Transverse colon (tissue), 4 donors: ENCODE measurements at regions not wholly inside any gene's neighbourhood (a gene's known extent, or its start where the extent isn't known, plus 50 kb on each side); places are given as distances from the start of the nearest gene placed in this dataset.

Source experiments
- DNase-seq: peaks from one replicate; pipeline ENCODE4 v3.0.0-alpha.2; 2019
- H3K27ac ChIP-seq, 4 donors: fragments of 200-600 bp; sonication (generic); 2 replicates each; pipeline ENCODE4 v1.5.1; 2016 to 2018; ENCODE audit warnings: inconsistent platforms in 4 of 4
- H3K27me3 ChIP-seq: fragments of 200-600 bp; sonication (generic); 2 replicates; pipeline ENCODE4 v1.5.1; 2017; ENCODE audit warnings: inconsistent platforms
- H3K36me3 ChIP-seq, 4 donors: fragments of 200-600 bp; sonication (generic); 2 replicates each; pipeline ENCODE4 v1.5.1; 2017 to 2019; ENCODE audit warnings: inconsistent platforms in 4 of 4
- H3K4me1 ChIP-seq, 4 donors: fragments of 200-600 bp; sonication (generic); 2 replicates each; pipeline ENCODE4 v1.5.1; 2017 to 2020; ENCODE audit warnings: inconsistent platforms in 4 of 4
- H3K4me3 ChIP-seq, 4 donors: fragments of 200-600 bp; sonication (generic); 1 replicate in 1 of 4; 2 replicates in 3 of 4; pipeline versions ENCODE4 v1.5.1 to v1.6.1; 2017 to 2019; ENCODE audit warnings: inconsistent platforms in 4 of 4
- H3K9me3 ChIP-seq, 2 donors: fragments of 200-600 bp; sonication (generic); 2 replicates each; pipeline ENCODE4 v1.5.1; 2017 to 2019; ENCODE audit warnings: inconsistent platforms in 2 of 2
- CTCF ChIP-seq, 5 experiments: fragments of 200-600 bp in 3 of 5; fragments of 450-650 bp in 2 of 5; sonication (generic) in 3 of 5; IDR thresholded peaks; 1 replicate in 2 of 5; 2 replicates in 3 of 5; pipeline ENCODE4 v1.5.1; 2016 to 2017; ENCODE audit warnings: antibody characterized with exemption in 5 of 5, inconsistent platforms in 3 of 5, mild to moderate bottlenecking in 2 of 5, moderate library complexity in 1 of 5
- EP300 ChIP-seq: sonication (generic); formaldehyde crosslinking; IDR thresholded peaks from one replicate; pipeline ENCODE4 v1.6.1; 2017; ENCODE audit warnings: antibody characterized with exemption, low read depth
- POLR2A ChIP-seq: fragments of 450-650 bp; IDR thresholded peaks from one replicate; pipeline ENCODE4 v1.6.1; 2016; ENCODE audit warnings: antibody characterized with exemption, mild to moderate bottlenecking, moderate library complexity
- POLR2AphosphoS5 ChIP-seq, 3 donors: sonication (generic); formaldehyde crosslinking; IDR thresholded peaks; one replicate each; pipeline ENCODE4 v1.6.1; 2016; ENCODE audit warnings: antibody characterized with exemption in 3 of 3
- WGBS, 2 donors: methylation state at CpG; one replicate each; pipeline ENCODE4 v1.1.5; 2018; ENCODE audit warnings: low coverage in 1 of 2; 5-methylcytosine and 5-hydroxymethylcytosine counted together
- in situ Hi-C, 4 donors: fragments of 200-750 bp; cut with MboI; loops; one replicate each; pipeline versions ENCODE4 v1.15.0 to v1.15.1; 2017; ENCODE audit warnings: low sequenced_read_pairs in 3 of 4, low pct_ligation_motif_present in 1 of 4, low pct_unique_long_range_greater_than_20kb in 1 of 4
- intact Hi-C: fragments of 100-400 bp; cut with DNase I; formaldehyde crosslinking; loops from one replicate; pipeline ENCODE4 v1.15.1; 2023; ENCODE audit warnings: low total_unique reads

GRCh38 chrX:78548012-78548411, 111.1 kb downstream of the RTL3 start:
- in situ Hi-C loops: no loop called here
- intact Hi-C loops: no loop called here
- no peak for TF ChIP-seq EP300
- TF ChIP-seq POLR2AphosphoS5 (IDR thresholded peaks at IDR 0.05): no peak
- TF ChIP-seq CTCF (IDR thresholded peaks at IDR 0.05): no peak
- no peak for TF ChIP-seq POLR2A
- no peak overlapping the region for H3K27ac ChIP-seq
- WGBS, 2 donors: 55% methylated on average over 2 of the region's 2 CpGs; no CpG with 5 or more reads in 1 of the 2 donors
- H3K36me3 ChIP-seq: no peaks in the 10 kb centered on the region
- H3K27me3 ChIP-seq: no peaks in the 10 kb centered on the region
- no peak for DNase-seq
- H3K4me1 ChIP-seq: no peaks in the 10 kb centered on the region
- no peak overlapping the region for H3K4me3 ChIP-seq
- no peaks in the 10 kb centered on the region for H3K9me3 ChIP-seq

- intact Hi-C loops (no loop called here), in situ Hi-C loops (no loop called here)
- no peaks in the 10 kb centered on the region for H3K36me3 ChIP-seq
- no peak for TF ChIP-seq POLR2A
- no peak for TF ChIP-seq POLR2AphosphoS5 (IDR thresholded peaks at IDR 0.05)
- no peak for TF ChIP-seq EP300
- no peak for TF ChIP-seq CTCF (IDR thresholded peaks at IDR 0.05)
- H3K27ac ChIP-seq: no peak overlapping the region
- H3K27me3 ChIP-seq: no peaks in the 10 kb centered on the region
- no peaks in the 10 kb centered on the region for H3K9me3 ChIP-seq
- DNase-seq: no peak
- H3K4me1 ChIP-seq: no peaks in the 10 kb centered on the region
- H3K4me3 ChIP-seq: no peak overlapping the region
Observed at GRCh38 chrX:78545233-78545632, 113.9 kb downstream of the RTL3 start.

- in situ Hi-C loops (no loop called here), intact Hi-C loops (no loop called here)
- no peak overlapping the region for H3K27ac ChIP-seq
- no peaks in the 10 kb centered on the region for H3K9me3 ChIP-seq
- H3K4me1 ChIP-seq: no peaks in the 10 kb centered on the region
- no peaks in the 10 kb centered on the region for H3K27me3 ChIP-seq
- no peak for DNase-seq
- WGBS, 2 donors: 97 to 100% methylated on average over 1 of the region's 1 CpG
- H3K36me3 ChIP-seq: no peaks in the 10 kb centered on the region
- H3K4me3 ChIP-seq: no peak overlapping the region
- TF ChIP-seq EP300 (no peak), POLR2A (no peak), CTCF (IDR thresholded peaks at IDR 0.05) (no peak), POLR2AphosphoS5 (IDR thresholded peaks at IDR 0.05) (no peak)
Observed at GRCh38 chrX:78543281-78543680, 115.8 kb downstream of the RTL3 start.

GRCh38 chrX:78540171-78540570, 119.0 kb downstream of the RTL3 start:
- no peak for DNase-seq
- H3K4me1 ChIP-seq: no peaks in the 10 kb centered on the region
- in situ Hi-C loops (no loop called here), intact Hi-C loops (no loop called here)
- 64 to 86% methylated on average over 2 of the region's 2 CpGs for WGBS, 2 donors
- TF ChIP-seq CTCF (IDR thresholded peaks at IDR 0.05): no peak
- no peak for TF ChIP-seq EP300
- TF ChIP-seq POLR2AphosphoS5 (IDR thresholded peaks at IDR 0.05): no peak
- TF ChIP-seq POLR2A: no peak
- H3K36me3 ChIP-seq: no peaks in the 10 kb centered on the region
- no peaks in the 10 kb centered on the region for H3K27me3 ChIP-seq
- H3K9me3 ChIP-seq: no peaks in the 10 kb centered on the region
- H3K27ac ChIP-seq: no peak overlapping the region
- no peak overlapping the region for H3K4me3 ChIP-seq
